HEK293T (cell line): ENCODE measurements at regions not wholly inside any gene's neighbourhood (a gene's known extent, or its start where the extent isn't known, plus 50 kb on each side); places are given as distances from the start of the nearest gene placed in this dataset.

Experiments used
- BHLHE40 ChIP-seq: fragments of 450-650 bp; IDR thresholded peaks from 2 replicates; pipeline ENCODE4 v1.6.1; 2016; ENCODE audit warnings: mild to moderate bottlenecking, moderate library complexity, borderline replicate concordance
- ELF4 ChIP-seq: fragments of 450-650 bp; IDR thresholded peaks from 2 replicates; pipeline ENCODE4 v1.6.1; 2017; ENCODE audit warnings: antibody characterized with exemption
- FOXA1 ChIP-seq: fragments of 450-650 bp; IDR thresholded peaks from 2 replicates; pipeline ENCODE4 v1.6.1; 2016; ENCODE audit warnings: mild to moderate bottlenecking
- FOXK2 ChIP-seq: fragments of 450-650 bp; IDR thresholded peaks from 2 replicates; pipeline ENCODE4 v1.6.1; 2016; ENCODE audit warnings: mild to moderate bottlenecking
- FOXM1 ChIP-seq: fragments of 450-650 bp; IDR thresholded peaks from 2 replicates; pipeline ENCODE4 v1.6.1; 2017; ENCODE audit warnings: mild to moderate bottlenecking, borderline replicate concordance
- PKNOX1 ChIP-seq: fragments of 450-650 bp; IDR thresholded peaks from 2 replicates; pipeline ENCODE4 v1.6.1; 2016
- SP1 ChIP-seq: fragments of 450-650 bp; IDR thresholded peaks from 2 replicates; pipeline ENCODE4 v1.6.1; 2017
- SUZ12 ChIP-seq: fragments of 450-650 bp; IDR thresholded peaks from 2 replicates; pipeline ENCODE4 v1.6.1; 2016; ENCODE audit warnings: mild to moderate bottlenecking
- TARDBP ChIP-seq: fragments of 450-650 bp; IDR thresholded peaks from 2 replicates; pipeline ENCODE4 v1.6.1; 2016

GRCh38 chrX:39203427-39203826, 402.2 kb downstream of the MID1IP1 start:
- no peak for TF ChIP-seq SP1
- no peak for TF ChIP-seq BHLHE40
- TF ChIP-seq FOXK2, result no peak
- TF ChIP-seq SUZ12, result no peak
- TF ChIP-seq ELF4, result no peak
- TF ChIP-seq FOXA1, result no peak
- no peak for TF ChIP-seq PKNOX1
- no peak for TF ChIP-seq FOXM1
- no peak for TF ChIP-seq TARDBP
